BJ (cell line): ENCODE measurements at regions not wholly inside any gene's neighbourhood (a gene's known extent, or its start where the extent isn't known, plus 50 kb on each side); places are given as distances from the start of the nearest gene placed in this dataset.

ENCODE experiments used
- CTCF ChIA-PET: fragments of 350-600 bp; formaldehyde crosslinking; extraction: SDS; loops from one replicate; lab custom pipeline; 2021; ENCODE audit warnings: antibody characterized with exemption, inconsistent platforms; lab: Yijun Ruan, JAX
- POLR2A ChIA-PET: fragments of 300-600 bp; sonication (Branson Sonifier 250); formaldehyde crosslinking; extraction: SDS; loops from one replicate; lab custom pipeline; 2021; ENCODE audit warnings: antibody characterized with exemption; lab: Charles Lee
- DNase-seq: peaks from one replicate; pipeline ENCODE4 v3.0.0-alpha.2; 2011; ENCODE audit warnings: low read depth
- H3K27me3 ChIP-seq: 2 replicates; pipeline ENCODE4 v1.6.0; 2011; ENCODE audit warnings: low read length; ENCODE audit not compliant: control insufficient read depth, insufficient read depth
- H3K36me3 ChIP-seq: 2 replicates; pipeline ENCODE4 v1.5.1; 2011; ENCODE audit warnings: low read length; ENCODE audit not compliant: control insufficient read depth, insufficient read depth
- H3K4me3 ChIP-seq: 2 replicates; pipeline ENCODE4 v1.5.1; 2011; ENCODE audit warnings: low read depth, mild to moderate bottlenecking, control low read depth, low read length
- TF ChIP-seq, protein P1 (sequence below): IDR thresholded peaks from 2 replicates; pipeline ENCODE4 v1.5.1; 2011; ENCODE audit warnings: low read depth, mild to moderate bottlenecking, control low read depth, inconsistent platforms, low read length, moderate library complexity; ENCODE audit not compliant: insufficient read depth

DNA sequence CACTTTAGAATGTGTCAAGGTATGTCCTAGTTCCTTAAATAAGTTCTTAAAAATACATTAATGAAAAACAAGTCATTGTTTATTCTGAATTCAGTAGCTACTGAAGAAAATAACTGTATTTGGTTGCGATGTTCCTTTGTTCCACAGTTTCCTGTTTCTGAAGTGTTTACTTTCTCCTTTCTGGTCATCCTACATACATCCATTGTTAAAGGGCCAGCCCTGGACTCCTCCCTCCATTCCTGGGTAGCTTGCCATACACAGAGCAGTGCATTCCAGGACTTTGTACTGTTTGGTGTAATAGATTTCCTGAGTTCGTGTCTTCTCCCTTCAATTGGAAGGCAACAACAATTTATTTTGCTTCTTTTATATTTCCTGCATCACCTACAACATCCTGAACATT is 845.4 kb upstream of the CXADR start:
- no peaks in the 10 kb centered on the region for H3K27me3 ChIP-seq
- DNase-seq, result no peak
- H3K4me3 ChIP-seq, result no peak overlapping the region
- no peaks in the 10 kb centered on the region for H3K36me3 ChIP-seq
- POLR2A ChIA-PET, result no interaction called here
- CTCF ChIA-PET, result no interaction called here
- TF ChIP-seq, protein P1, sequence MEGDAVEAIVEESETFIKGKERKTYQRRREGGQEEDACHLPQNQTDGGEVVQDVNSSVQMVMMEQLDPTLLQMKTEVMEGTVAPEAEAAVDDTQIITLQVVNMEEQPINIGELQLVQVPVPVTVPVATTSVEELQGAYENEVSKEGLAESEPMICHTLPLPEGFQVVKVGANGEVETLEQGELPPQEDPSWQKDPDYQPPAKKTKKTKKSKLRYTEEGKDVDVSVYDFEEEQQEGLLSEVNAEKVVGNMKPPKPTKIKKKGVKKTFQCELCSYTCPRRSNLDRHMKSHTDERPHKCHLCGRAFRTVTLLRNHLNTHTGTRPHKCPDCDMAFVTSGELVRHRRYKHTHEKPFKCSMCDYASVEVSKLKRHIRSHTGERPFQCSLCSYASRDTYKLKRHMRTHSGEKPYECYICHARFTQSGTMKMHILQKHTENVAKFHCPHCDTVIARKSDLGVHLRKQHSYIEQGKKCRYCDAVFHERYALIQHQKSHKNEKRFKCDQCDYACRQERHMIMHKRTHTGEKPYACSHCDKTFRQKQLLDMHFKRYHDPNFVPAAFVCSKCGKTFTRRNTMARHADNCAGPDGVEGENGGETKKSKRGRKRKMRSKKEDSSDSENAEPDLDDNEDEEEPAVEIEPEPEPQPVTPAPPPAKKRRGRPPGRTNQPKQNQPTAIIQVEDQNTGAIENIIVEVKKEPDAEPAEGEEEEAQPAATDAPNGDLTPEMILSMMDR, result no peak

DNA sequence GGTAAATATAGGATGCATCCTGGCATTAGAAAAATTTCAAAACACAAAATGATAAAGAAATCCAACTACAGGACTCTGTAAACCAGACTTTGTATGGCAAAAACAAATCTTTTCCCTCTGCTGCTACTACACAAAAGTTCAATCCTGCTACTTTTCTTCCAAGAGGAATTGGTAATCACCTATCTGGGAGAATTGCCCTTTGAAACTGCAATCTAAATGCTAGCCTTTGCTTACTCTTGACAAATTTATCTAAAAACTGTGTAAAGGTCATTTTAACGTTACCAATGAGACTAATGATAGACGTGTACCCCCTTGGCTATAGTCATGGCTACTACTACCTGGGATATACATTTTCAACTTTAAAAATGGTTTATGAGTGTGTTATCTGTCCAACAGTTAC is 837.9 kb upstream of the CXADR start:
- Histone ChIP-seq H3K27me3 (no peaks in the 10 kb centered on the region), H3K36me3 (no peaks in the 10 kb centered on the region), H3K4me3 (no peak overlapping the region)
- ChIA-PET CTCF (no interaction called here), POLR2A (no interaction called here)
- TF ChIP-seq, protein P1, result no peak
- DNase-seq, result no peak

DNA sequence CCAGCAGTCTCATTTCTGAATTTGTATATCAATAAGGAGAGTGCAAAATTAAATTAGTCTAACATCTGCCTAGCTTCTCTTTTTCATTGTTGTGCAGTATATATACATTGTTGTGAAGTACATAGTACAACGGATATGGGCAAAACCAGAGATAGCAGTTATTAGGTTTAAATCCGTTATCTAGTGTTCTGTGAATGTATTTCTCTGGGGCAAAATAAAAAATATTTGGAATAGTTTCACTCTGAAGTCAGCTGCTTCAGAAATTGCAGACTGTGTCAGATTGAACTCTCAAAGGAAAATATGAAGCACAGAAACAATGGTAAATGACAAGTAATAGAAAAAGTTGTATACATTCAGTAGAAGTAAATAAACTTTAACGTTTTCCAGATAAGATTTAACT is 836.5 kb upstream of the CXADR start:
- ChIA-PET CTCF (interaction anchor here (0.9 kb wide), 1 partner anchor 8 kb away, joined by 3 read pairs; no protein-coding TSS in a partner anchor), POLR2A (no interaction called here)
- no peak for DNase-seq
- H3K36me3 ChIP-seq, result no peaks in the 10 kb centered on the region
- H3K27me3 ChIP-seq, result no peaks in the 10 kb centered on the region
- TF ChIP-seq, protein P1, result no peak
- H3K4me3 ChIP-seq, result no peak overlapping the region

DNA sequence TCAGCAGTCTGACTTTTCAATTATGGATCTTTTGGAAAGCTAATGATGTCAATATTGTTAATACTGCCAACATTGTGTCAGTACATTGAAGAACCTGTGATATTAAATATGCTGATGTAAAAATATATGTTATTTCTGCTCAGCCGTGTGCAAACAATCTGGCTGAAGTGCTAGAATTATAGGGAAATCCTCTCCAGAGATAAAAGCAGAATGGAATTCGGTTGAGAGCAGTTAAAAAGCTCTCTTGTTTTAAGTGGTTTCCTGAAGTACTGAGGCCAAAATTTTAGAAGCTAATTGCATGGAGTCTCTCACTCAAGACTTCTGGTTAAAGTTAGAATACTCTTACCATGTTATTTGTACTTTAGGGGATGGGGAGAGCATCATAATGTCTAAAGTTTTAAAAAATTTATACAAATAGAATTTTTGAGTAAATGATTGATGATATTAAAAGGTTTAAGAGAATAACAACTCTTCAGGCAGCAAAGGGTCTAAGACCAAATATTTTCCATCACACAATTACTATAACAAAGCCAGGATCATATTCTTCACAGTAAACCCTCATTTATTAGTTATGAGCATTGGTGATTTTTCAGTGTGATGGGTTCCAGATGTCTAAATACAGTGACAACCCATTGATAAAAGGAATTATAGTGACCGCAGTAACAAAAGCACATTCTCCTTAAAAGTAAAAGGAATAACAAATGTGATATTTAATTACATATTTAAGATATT is 834.2 kb upstream of the CXADR start:
- H3K4me3 ChIP-seq, result no peak overlapping the region
- TF ChIP-seq, protein P1, result no peak
- no peaks in the 10 kb centered on the region for H3K36me3 ChIP-seq
- ChIA-PET CTCF (no interaction called here), POLR2A (no interaction called here)
- no peaks in the 10 kb centered on the region for H3K27me3 ChIP-seq
- no peak for DNase-seq

DNA sequence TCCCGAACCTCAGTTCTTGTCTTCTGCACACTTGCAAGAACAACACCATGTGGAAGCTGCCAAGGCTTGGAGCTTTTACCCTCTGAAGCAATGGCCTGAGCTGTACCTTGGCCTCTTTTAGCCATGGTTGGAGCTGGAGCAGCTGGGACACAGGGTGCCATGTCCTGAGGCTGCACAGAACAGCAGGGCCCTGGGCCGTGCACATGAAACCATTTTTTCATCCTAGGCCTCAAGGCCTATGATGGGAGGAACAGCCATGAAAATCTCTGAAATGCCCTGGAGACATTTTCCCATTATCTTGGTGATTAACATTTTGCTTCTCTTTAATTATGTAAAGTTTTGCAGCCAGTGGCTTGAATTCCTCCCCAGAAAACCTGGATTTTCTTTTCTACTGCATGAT is 817.8 kb upstream of the CXADR start:
- no peaks in the 10 kb centered on the region for H3K27me3 ChIP-seq
- TF ChIP-seq, protein P1, result no peak
- POLR2A ChIA-PET, result no interaction called here
- H3K36me3 ChIP-seq, result no peaks in the 10 kb centered on the region
- no peak overlapping the region for H3K4me3 ChIP-seq
- no peak for DNase-seq
- CTCF ChIA-PET, result no interaction called here
